Stimulated activated CD4-positive, alpha-beta T cell treated with anti-CD3 and anti-CD28 coated beads, Interleukin-4, amount 100 ng/mL, for 24 hours (primary cell): ENCODE measurements at regions not wholly inside any gene's neighbourhood (a gene's known extent, or its start where the extent isn't known, plus 50 kb on each side); places are given as distances from the start of the nearest gene placed in this dataset.

Experiments
- DNase-seq: peaks from one replicate; pipeline ENCODE4 v3.0.0-alpha.2; 2020

DNA sequence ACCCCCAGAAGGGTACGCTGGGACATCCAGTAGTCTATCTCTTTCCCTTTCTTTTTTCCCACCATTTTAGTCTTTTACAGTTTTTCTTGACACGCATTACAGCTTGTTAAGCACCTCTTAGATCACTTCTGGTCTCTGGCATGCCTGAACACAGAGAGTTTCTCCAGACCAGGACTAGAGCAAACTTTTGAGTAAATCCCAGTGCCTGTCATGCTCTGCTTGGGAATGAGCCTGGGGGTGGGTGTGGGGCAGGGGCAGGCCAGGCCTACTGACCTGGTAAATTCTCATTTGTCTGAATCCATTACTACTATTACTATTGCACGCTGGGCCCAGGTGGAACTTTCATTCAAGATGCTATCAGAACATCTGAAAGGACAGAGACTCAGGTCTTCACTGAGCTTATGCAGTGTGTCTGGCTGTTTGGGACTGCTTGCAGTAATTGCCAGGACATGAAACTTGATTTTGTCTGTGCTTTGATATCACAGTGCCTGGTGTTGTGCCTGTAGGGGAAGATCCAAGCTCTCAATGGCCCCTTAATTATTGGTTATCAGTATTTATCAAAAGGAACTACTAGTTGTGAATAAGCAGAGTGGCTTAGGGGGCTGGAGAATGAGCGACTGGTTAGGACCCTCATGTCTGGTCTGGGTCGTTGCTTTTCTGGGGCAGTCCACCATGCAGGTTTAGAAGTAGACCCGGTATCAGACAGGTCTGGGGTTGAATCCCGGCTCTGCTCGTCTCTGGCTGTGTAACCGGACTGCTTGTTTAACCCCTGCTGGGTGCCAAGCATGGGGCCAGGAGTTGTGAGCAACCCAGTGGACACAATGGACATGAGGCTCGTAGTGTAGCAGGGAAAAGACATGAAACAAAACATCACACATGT is 196.1 kb upstream of the TLE3 start:
- no peak for DNase-seq

DNA sequence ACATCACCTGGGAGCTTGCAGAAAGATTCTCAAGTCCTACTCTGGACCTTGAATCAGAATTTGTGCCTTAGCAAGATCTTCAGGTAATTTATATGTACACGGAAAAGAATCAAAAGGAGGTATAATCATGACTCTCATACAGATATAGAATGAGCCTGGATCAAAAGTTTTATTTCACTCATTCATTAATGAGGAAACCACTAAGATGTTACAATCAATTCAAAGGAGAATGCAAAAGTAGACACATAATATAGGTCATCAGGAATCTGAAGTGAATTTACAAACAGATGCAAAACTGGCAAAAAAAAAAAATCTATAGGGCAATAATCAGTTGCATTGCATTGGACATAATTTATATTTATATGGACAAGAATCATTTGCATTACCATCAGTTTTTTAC is 195.4 kb upstream of the TLE3 start:
- no peak for DNase-seq

DNA sequence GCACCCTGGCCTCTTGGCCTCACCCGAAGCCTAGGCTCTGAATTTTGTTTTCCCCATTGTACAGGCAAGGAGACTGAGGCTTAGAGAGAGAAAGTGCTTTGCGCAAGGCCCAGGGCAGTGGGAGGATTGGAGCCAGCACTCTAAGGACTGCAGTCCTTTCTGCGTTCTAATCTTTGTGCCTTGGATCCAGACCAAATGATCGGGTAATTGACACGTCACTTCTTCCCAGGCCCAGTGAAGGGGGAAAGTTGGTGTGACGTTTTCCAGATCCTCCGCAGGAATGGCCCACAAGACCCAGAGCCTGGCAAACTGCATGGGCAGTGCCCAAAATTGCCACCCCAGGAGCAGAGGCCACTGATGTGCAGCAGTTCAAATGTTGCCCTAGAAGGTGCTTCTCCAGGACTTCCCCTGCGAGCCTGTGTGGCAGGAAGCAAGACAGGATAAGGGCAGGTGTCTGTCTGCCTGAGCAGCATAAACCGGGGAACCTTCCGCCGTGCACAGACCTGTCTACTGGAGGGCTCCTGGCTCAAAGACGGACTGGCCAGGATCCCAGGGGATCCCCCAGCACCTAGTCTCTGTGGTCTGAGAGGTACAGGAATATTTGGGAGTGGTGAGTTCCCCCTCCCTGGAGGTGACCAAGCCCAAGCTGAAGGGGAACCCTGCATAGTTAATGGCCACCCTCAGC is 194.5 kb upstream of the TLE3 start:
- DNase-seq = no peak

DNA sequence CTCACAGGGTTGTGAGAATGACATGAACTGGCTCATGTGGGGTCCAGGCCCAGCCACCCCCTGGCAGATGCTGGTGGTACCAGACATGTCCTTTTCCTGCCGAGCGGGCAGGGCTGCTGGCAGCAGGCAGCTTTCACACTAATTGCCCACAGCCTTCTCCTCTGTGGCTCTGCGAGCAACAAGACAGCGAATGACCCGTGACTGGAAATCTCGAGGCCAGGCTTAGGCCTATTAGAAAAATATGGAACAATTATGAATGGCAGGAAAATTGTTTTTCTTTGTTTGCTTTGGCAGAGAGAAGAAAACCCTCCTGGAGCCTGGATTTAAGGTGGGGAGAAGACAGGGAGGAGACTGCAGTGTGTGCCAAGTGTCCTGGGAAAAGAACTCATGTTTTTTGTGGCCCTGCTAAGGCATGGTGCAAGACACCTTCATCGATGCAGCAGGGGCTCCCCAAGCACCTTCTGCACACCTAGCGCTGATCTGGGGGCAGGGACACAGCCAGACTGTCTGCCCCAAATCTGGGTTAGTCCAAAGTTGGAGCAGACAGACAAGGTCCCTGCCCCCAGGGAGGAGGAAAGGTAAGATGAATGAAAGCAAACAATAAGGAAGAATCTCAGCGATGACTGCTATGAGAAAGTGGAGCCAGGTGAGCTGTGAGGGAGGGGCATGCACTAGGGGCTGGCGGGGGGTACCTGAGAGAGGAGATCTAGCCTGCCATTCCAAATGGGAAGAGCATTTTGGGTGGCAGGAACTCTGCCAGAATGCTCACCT is 193.8 kb upstream of the TLE3 start:
- DNase-seq = no peak

DNA sequence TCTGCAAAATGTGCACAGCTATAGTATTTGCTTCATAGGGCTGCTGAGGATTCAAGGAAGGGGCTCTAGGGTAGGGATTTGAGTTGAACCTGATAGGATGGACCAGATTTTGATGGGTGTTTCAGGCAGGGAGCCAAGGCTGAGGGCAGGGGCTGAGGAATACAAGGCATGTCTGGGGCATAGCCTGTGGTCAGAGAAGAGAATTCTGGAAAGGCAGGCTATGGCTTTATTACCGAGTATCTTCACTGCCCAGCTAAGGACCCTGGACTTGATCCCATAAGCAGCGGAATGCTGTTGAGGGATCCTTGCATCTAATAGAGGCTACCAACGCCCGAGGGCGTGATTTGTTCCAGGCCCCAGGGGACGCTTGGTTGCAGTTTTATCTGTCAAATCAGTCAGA is 193.0 kb upstream of the TLE3 start:
- no peak for DNase-seq

DNA sequence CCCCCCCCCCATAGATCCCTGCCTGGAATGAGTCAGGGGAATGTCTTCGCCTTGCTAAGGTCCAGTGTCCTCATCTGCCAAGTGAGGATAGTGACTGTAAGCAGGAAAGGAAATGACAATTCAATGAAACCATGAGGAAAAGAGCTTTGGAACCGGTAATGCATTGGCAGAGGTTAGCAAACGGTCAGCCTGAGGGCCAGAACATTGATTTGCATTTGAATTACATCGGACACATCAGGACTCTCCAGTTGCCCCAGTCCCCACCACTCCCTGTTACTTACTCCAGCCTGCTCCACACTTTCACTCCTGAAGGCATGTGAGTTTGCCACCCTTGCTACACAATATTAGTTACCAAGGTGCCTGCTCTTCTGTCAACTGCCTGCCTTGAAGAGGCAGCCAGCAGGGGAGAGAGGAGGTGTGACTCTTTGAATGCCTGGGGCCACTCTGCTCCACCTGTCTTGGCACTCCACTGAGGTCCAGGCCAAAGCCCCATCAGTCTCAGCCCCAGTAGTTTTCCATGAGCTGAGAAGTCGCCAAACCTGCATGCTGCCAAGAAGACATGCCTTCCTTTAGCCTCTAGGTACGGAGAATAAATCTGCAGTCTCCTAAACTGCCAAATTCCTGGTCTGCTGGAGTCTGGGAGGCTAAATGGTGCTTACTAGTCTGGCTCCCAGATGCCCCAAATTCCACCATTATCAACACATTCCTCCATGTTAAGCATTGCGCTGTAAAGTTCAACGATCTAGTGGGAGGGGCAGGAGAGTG is 191.7 kb upstream of the TLE3 start:
- no peak for DNase-seq

DNA sequence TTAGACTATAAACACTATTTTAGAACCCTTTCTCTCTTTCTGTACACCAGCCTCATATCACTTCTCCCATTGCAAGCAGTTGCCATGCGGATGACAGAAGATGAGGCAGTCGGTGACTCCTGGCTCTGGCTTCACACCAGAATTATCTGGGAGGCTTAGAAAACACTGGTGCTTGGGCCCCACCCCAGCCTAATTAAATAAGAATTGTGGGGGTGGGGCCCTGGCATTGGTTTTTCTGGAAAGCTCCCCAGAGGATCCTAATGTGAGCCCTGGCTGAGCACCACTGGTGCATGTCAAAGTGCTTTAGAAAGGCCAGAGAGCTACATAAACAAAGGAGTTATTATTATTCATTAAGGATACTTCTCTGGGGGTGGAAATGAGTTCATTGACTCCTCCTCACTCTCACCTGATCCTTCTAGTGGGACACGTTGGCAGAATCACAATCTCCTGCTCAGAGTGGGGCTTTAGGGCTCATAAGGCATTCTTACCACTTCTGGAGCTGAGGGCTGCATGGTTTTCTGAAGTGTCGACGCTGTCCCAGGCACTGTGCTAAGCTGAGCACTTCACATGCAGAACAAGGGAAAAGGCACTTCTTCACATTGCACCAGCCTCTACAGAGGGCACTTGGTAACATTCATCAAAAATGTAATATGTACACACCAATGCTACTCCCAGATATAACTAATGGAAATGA is 188.5 kb upstream of the TLE3 start:
- no peak for DNase-seq

DNA sequence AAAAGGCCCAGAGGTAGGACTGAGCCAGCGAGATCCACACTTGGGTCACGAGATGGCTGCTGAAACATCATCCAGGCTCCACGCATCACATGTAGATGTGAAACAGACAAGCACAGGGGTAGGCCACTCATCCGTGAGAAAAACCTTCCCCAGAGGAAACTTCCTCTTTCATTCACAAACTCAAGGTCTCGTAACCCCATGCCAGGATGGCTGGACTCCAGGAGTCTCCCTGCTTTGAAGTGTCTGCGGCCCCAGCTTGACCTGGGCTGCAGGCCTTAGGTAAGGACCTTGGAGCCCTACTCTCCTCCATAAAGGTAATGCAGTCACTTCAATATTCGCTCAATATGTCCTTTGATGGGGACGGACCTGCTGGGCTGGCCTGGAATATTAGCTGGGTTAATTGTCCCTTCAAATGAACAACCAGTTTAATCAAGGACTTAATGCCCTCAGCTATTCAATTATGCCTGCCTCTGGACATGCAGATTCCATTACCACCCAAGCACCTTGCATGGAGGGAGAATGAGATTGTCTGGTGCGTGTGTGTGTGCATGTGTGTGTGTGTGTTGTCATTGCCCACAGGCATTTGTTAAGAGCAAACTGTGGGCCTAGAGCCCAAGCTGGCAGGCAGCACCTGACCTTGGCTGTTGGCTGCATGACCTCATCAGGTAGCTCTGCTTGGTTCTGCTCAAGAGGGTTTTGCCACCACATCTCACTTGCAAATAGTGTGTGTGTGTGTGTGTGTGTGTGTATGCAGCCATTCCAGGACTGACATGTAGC is 186.9 kb upstream of the TLE3 start:
- no peak for DNase-seq

DNA sequence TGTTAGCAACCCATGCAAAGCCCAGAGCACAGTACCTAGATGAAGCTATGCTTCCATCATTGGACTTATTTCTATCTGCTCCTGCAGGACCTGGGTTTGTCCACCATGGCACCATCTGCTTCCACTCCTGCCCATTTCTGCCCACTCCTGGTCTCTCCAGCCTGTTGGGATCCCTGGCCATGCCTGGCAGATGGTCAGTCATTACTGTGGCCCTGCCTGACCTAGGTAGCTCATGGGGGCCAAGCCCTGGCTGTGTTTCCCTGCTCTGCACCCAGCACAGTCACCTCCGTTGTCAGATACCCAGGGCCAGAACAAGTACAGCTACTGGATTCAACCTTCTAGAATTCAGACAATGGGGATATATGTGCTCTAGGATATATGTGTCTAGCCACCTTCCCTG is 185.8 kb upstream of the TLE3 start:
- DNase-seq = no peak

DNA sequence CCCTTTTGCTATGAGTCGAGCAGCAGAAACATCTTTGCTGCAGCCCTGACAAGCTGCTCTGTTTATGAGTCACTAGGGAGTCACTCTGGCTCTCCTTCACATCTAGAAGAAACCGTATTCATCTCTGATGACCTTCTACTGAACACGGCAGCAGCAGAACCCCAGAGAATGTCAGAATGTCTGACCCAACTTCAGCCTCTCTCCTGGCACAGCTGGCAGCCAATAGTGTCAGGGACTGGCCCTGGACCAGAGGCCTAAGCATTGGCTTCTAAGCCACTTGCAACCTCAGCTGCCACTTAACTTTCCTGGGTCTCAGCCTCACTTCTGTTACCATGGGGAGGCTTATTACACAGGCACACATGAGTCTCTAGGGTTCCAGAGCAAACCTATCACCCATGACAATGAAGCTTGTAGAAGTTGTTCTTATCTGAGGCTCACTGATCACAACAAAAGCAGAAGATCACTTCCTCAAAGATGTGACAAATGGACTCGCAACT is 184.1 kb upstream of the TLE3 start:
- no peak for DNase-seq

DNA sequence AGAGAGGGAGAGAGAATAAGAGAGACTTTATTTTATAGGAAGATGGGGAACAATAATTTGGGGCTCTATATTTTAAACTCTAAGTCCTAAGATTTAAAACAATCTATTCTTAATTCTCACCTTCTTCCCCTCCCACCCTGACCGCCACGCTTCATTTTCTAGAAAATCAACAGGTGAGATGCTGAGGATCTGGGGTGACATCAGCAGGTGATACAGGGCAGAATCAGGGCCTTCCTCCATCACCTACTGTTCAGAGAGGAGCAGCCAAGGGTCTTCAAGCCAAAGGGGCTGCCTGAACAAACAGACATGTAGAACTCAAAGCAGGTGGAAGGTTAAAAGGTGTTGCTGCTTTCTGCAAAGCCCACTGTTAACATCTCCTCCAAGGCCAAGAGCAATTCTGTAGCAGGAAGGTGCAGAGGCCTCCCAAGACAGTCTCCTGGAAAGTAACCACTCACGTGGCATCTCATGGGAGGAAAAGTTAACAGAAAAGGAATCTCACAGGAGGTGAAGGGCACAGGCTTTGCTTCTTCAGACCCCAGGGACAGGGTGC is 183.6 kb upstream of the TLE3 start:
- no peak for DNase-seq

DNA sequence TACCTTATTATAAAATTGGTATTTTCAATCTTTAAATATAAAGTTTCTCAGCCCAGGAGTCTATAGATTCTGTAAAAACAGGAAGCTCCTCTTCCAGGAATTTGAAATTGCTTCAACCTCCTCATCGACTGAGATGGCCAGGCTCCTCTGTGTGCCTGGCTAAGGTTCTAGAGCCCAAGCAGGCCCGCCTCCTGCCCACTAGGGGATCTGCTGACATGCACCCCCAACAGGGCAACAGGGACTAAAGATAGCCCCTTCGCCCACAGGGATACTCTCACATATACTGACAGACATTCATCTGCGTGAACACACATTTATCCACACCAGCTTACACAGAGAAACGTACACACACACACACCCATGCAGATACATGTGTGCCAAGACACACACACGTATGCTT is 183.1 kb upstream of the TLE3 start:
- DNase-seq = no peak

DNA sequence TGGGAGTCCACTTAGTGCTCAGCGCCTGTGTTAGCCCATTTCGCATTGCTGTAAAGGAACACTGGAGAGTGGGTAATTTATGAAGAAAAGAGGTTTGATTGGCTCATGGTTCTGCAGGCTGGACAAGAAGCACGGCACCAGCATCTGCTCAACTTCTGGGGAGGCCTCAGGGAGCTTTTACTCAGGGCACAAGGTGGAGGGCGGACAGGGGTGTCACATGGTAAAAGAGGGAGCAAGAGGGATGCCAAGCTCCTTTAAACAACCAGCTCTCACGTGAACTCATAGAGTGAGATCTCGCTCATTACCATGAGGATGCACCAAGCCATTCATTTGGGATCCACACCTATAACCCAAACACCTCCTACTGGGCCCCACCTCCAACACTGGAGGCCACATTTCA is 181.4 kb upstream of the TLE3 start:
- DNase-seq = no peak

DNA sequence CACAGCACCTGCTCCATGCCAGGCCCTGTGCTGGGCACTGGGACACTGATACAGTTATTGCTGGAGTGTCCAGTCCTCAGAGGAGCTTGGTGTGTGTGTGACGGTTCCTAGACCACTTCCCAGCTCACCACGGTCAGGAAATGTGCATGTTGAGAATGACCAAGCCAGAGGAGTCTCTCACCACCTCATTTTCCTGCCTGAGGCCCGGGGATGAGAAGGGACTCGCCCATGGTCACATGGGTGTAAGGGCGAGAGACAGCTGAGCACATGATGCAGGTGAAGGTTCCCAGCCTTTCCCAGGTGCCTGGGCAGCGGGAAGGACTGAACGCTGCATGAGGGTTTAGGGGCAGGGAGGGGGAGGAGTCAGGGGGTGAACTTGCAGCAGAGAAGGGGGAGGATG is 180.9 kb upstream of the TLE3 start:
- no peak for DNase-seq

DNA sequence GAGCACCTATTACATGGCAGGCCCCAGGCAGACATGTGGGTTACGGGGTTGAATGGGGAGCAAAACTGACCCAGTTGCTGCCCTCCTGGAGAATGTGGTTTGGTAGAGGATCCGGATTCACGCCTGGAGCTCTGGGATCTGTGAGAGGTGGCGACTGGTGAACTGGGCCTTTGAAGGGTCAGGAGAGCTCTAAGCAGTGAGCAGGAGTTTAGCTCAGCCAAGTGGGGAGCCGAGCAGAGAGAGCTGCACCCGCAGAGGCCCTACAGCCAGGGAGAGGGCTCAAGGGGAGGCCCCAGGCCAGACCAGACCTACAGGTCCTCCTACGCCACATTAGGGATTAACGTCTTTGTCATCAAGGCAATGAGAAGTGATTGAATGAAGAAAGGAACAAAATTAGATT is 179.8 kb upstream of the TLE3 start:
- DNase-seq = no peak

DNA sequence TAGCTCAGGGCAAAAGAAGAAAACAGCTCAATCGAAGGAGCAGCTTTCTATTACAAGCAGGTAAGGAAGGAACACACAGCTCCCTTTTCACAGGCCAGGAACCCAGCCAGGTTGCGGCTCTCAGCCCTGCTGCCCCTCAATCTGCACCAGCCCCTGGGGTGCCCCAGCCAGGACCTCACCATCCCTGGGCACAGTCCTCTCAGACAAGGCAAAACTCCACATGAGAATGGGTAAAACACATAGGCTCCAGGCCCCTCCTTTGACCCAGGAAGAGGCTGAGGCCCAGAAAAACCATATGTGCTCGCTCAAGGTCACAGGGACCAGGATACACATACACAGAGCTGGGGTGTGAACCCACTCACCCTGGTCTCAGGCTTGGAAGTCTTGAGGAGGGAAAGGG is 178.7 kb upstream of the TLE3 start:
- DNase-seq = no peak

DNA sequence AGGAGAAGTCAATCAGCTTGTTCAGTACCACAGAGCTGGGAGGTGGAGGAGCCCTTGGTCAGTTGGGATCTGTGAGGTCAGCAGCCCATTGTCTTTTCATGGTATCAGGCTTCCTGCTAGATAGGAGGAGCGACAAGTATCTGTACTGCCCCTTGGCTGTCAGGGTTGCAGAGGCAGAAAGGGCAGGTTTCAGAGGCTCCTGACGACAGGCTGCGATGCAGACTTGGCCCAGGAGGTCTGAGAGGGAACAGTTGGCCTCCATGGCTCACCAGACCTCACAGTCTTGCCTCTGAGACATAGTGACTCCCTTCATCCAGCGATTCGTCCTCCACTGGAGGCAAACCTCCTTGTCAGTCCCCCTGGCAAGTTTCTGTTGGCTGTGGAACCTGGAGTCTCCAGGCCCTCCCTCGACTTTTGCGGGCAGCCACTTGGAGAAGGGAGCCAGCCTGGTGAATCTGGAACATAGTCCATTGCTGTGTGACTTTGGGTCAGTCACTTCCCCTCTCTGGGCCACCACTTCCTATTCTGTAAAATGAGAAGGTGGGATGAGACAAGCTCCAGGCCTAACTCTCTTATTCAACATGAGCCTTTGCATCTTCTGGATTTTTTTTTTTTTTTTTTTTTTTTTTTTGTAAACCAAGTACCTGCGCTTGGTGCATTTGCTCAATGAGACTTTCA is 177.9 kb upstream of the TLE3 start:
- no peak for DNase-seq

DNA sequence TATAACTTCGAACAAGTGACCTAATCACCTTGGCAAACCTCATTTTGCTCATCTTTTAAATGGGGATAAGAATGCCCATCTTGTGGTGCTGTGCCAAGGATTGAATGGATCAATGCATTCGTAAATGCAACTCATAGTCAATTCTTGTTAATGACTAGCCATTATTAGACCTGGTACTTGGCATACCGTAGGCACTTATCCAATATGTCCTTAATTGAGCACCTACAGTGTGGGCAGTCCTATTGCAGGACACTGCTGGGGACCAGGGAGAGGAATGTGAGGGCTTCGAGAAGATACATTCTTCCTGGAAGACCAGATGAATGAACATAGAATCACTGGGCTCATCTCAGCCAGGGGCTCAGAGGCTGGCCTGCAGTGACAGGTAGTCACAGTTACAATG is 177.2 kb upstream of the TLE3 start:
- no peak for DNase-seq

DNA sequence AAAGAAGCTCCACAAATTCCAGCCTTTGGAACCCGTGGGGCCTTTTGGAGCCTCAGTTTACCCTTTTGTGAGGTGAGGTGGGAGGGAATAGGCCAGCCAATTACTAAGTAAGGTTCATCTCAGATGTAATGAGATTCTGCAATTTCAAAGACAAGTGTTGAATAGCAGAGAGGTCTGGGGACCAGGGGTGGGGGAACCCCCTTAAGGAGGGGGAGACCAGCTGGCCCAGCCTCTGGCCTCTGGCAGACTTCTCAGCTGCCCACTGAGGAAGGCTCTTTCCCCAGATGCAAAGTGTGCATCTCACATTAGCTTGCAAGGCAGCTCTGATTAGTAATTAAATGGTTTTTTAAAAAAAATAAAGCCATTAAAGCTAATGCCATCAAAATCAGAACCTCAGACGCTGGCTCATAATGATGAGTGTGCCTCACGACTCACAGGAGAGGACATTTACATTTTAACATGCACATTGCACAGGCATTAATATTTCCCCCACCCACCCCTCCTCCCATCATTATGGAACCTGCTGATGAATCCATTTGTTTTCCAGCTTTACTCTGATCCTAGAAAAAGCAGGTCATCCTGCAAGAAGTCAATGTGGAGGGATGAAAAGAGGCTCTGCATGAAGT is 176.7 kb upstream of the TLE3 start:
- no peak for DNase-seq

DNA sequence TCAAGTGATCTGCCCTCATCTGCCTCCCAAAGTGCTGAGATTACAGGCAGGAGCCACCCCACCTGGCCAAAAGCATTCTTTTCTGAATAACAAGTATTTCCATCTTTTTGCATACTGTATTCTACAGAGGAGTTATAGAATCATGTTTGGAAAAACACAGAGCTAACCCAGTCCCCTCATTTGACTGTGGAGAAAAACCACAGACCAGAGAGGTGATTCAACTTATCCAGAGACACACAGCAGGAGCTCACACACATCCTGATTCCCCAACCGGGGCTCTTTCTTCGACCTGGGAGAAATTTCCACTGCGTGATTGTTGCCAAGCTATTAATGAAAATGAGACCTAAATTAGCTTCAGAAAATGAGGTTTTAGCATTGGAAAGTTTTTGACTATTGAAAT is 176.1 kb upstream of the TLE3 start:
- DNase-seq = no peak
